ENCODE measurements at regions not wholly inside any gene's neighbourhood (a gene's known extent, or its start where the extent isn't known, plus 50 kb on each side); places are given as distances from the start of the nearest gene placed in this dataset.

GRCh38 chr5:53350991-53351770 is 129.2 kb upstream of the FST start:
- no peak for TF ChIP-seq CTCF (IDR thresholded peaks at IDR 0.05 in 4 of 5, conservative IDR thresholded peaks at IDR 0.05 in 1 of 5)
- no peak for TF ChIP-seq POLR2A (IDR thresholded peaks at IDR 0.05)

All from gastrocnemius medialis (tissue), 4 donors.